Right renal pelvis (tissue), 4 donors: ENCODE measurements at regions not wholly inside any gene's neighbourhood (a gene's known extent, or its start where the extent isn't known, plus 50 kb on each side); places are given as distances from the start of the nearest gene placed in this dataset.
A peak's percentile ranks its signal among the peaks of the same experiment; 100 is the strongest.
"Not testable (repeated sequence)": the region's sequence is repeated elsewhere in the genome, so short reads cannot be mapped to it uniquely, and the experiment has no call there.

Experiments
- DNase-seq, 4 donors: peaks; one replicate each; pipeline ENCODE4 v3.0.0-alpha.2; 2013; ENCODE audit warnings: low read depth in 4 of 4, low spot score in 3 of 4, missing footprints in 1 of 4

GRCh38 chr5:118506217-118506852 lies 482.0 kb downstream of the DTWD2 start:
- no peak for DNase-seq

- not testable (repeated sequence) for DNase-seq
Observed at GRCh38 chr5:118502232-118502631, 486.1 kb downstream of the DTWD2 start.

GRCh38 chr5:118491351-118491750 lies 497.0 kb downstream of the DTWD2 start:
- DNase-seq = no peak

- DNase-seq = peak in 2 of 4 donors; percentile 5 to 7
Observed at GRCh38 chr5:118486647-118487225, 501.6 kb downstream of the DTWD2 start.

GRCh38 chr5:118479285-118479684 lies 509.1 kb downstream of the DTWD2 start:
- no peak for DNase-seq

- no peak for DNase-seq
Observed at GRCh38 chr5:118478852-118479251, 509.5 kb downstream of the DTWD2 start.

GRCh38 chr5:118468085-118468484 lies 520.3 kb downstream of the DTWD2 start:
- no peak for DNase-seq

- DNase-seq = no peak
Observed at GRCh38 chr5:118467103-118467502, 521.2 kb downstream of the DTWD2 start.

GRCh38 chr5:118466418-118466817 lies 521.9 kb downstream of the DTWD2 start:
- DNase-seq = no peak

GRCh38 chr5:118462276-118462675 lies 526.1 kb downstream of the DTWD2 start:
- not testable (repeated sequence) for DNase-seq

GRCh38 chr5:118461436-118461835 lies 526.9 kb downstream of the DTWD2 start:
- DNase-seq = no peak

GRCh38 chr5:118459490-118459889 lies 528.9 kb downstream of the DTWD2 start:
- DNase-seq = no peak

GRCh38 chr5:118456085-118456484 lies 532.3 kb downstream of the DTWD2 start:
- DNase-seq = no peak

- DNase-seq = no peak
Observed at GRCh38 chr5:118451697-118452247, 536.6 kb downstream of the DTWD2 start.

GRCh38 chr5:118450554-118451332 lies 537.6 kb downstream of the DTWD2 start:
- no peak for DNase-seq

GRCh38 chr5:118447350-118447749 lies 541.0 kb downstream of the DTWD2 start:
- DNase-seq = no peak

GRCh38 chr5:118441956-118442355 lies 546.4 kb downstream of the DTWD2 start:
- no peak for DNase-seq

- DNase-seq = no peak
Observed at GRCh38 chr5:118441034-118441433, 547.3 kb downstream of the DTWD2 start.

GRCh38 chr5:118440496-118440895 lies 547.9 kb downstream of the DTWD2 start:
- no peak for DNase-seq

- DNase-seq = no peak
Observed at GRCh38 chr5:118439831-118440230, 548.5 kb downstream of the DTWD2 start.

- DNase-seq = no peak
Observed at GRCh38 chr5:118435131-118435530, 553.2 kb downstream of the DTWD2 start.

- no peak for DNase-seq
Observed at GRCh38 chr5:118434522-118434921, 553.8 kb downstream of the DTWD2 start.
